DND-41 (cell line): ENCODE measurements at regions not wholly inside any gene's neighbourhood (a gene's known extent, or its start where the extent isn't known, plus 50 kb on each side); places are given as distances from the start of the nearest gene placed in this dataset.

ENCODE experiments used
- ATAC-seq: fragments of 200-7000 bp; cut with Tn5 transposase; 3 replicates; pipeline ENCODE4 v1.9.1; 2021; ENCODE audit warnings: low read depth; ENCODE audit not compliant: insufficient read depth
- DNase-seq: peaks from one replicate; pipeline ENCODE4 v3.0.0-alpha.2; 2020
- H2AFZ ChIP-seq: 2 replicates; pipeline ENCODE4 v1.6.0; 2012; ENCODE audit warnings: low read depth, low read length
- H3K27ac ChIP-seq: 2 replicates; pipeline ENCODE4 v1.5.1; 2012; ENCODE audit warnings: low read length, inconsistent platforms
- H3K27me3 ChIP-seq: fragments of 200-600 bp; sonication (generic); 2 replicates; pipeline ENCODE4 v1.6.0; 2012; ENCODE audit warnings: low read length, mild to moderate bottlenecking, inconsistent platforms; ENCODE audit not compliant: insufficient read depth, poor library complexity
- H3K36me3 ChIP-seq: 2 replicates; pipeline ENCODE4 v1.5.1; 2012; ENCODE audit warnings: low read length, inconsistent platforms; ENCODE audit not compliant: insufficient read depth
- H3K4me1 ChIP-seq: 2 replicates; pipeline ENCODE4 v1.5.1; 2012; ENCODE audit warnings: mild to moderate bottlenecking, low read length; ENCODE audit not compliant: insufficient read depth
- H3K4me2 ChIP-seq: 2 replicates; pipeline ENCODE4 v1.6.0; 2012; ENCODE audit warnings: mild to moderate bottlenecking, moderate library complexity, low read length, inconsistent platforms; ENCODE audit not compliant: insufficient read depth
- H3K4me3 ChIP-seq, 2 experiments: fragments of 200-600 bp in 1 of 2; shearing (Covaris generic) in 1 of 2; 2 replicates each; pipeline ENCODE4 v1.5.1; 2012 to 2016; ENCODE audit warnings: inconsistent platforms in 2 of 2, low read length in 2 of 2, mild to moderate bottlenecking in 2 of 2, low read depth in 1 of 2, moderate library complexity in 1 of 2
- H3K79me2 ChIP-seq: 2 replicates; pipeline ENCODE4 v1.6.0; 2012; ENCODE audit warnings: low read length, inconsistent platforms; ENCODE audit not compliant: insufficient read depth
- H3K9ac ChIP-seq: 2 replicates; pipeline ENCODE4 v1.6.0; 2012; ENCODE audit warnings: low read depth, mild to moderate bottlenecking, inconsistent platforms, low read length, moderate library complexity
- H3K9me3 ChIP-seq: 2 replicates; pipeline ENCODE4 v1.5.1; 2012; ENCODE audit warnings: low read length, moderate library complexity, mild to moderate bottlenecking, inconsistent platforms; ENCODE audit not compliant: insufficient read depth, severe bottlenecking
- H4K20me1 ChIP-seq: 2 replicates; pipeline ENCODE4 v1.6.0; 2012; ENCODE audit warnings: low read length; ENCODE audit not compliant: insufficient read depth
- CTCF ChIP-seq: IDR thresholded peaks from 2 replicates; pipeline ENCODE4 v1.5.1; 2012; ENCODE audit warnings: borderline replicate concordance, low read length, moderate library complexity, mild to moderate bottlenecking; ENCODE audit not compliant: poor library complexity, severe bottlenecking; ENCODE audit errors: extremely low read depth
- EZH2 ChIP-seq: IDR thresholded peaks from 3 replicates; pipeline ENCODE4 v1.6.1; 2012; ENCODE audit warnings: borderline replicate concordance, low read depth, mild to moderate bottlenecking, moderate library complexity, low read length, inconsistent platforms; ENCODE audit not compliant: severe bottlenecking

- H3K27ac ChIP-seq = no peak overlapping the region
- no peak for TF ChIP-seq CTCF
- TF ChIP-seq EZH2 = no peak
- no peak for ATAC-seq
These were observed 1245.7 kb downstream of the SI start for GRCh38 chr3:163832547-163832946.

GRCh38 chr3:163821841-163822240 lies 1256.5 kb downstream of the SI start:
- Histone ChIP-seq H3K79me2 (no peaks in the 10 kb centered on the region), H2AFZ (no peak overlapping the region), H3K4me3 (no peak overlapping the region), H3K27me3 (no peaks in the 10 kb centered on the region), H3K4me2 (no peak overlapping the region), H3K27ac (no peak overlapping the region), H3K36me3 (no peaks in the 10 kb centered on the region), H3K9me3 (no peaks in the 10 kb centered on the region), H3K9ac (no peak overlapping the region), H3K4me1 (no peaks in the 10 kb centered on the region), H4K20me1 (no peaks in the 10 kb centered on the region)
- ATAC-seq (no peak), DNase-seq (no peak)
- no peak for TF ChIP-seq EZH2
- TF ChIP-seq CTCF = no peak

More at GRCh38 chr3:163832547-163832946, 1245.7 kb downstream of the SI start:
- Histone ChIP-seq H3K27me3 (no peaks in the 10 kb centered on the region), H3K36me3 (no peaks in the 10 kb centered on the region), H3K4me1 (no peaks in the 10 kb centered on the region), H3K4me2 (no peak overlapping the region), H3K4me3 (no peak overlapping the region), H3K9ac (no peak overlapping the region), H3K79me2 (no peaks in the 10 kb centered on the region), H4K20me1 (no peaks in the 10 kb centered on the region), H3K9me3 (no peaks in the 10 kb centered on the region), H2AFZ (no peak overlapping the region)
- DNase-seq = no peak

- no peak for ATAC-seq
- no peak overlapping the region for H3K4me3 ChIP-seq
- no peaks in the 10 kb centered on the region for H3K4me1 ChIP-seq
- no peak overlapping the region for H3K27ac ChIP-seq
- no peaks in the 10 kb centered on the region for H3K36me3 ChIP-seq
- no peak for DNase-seq
- TF ChIP-seq EZH2 (no peak), CTCF (no peak)
- H2AFZ ChIP-seq = no peak overlapping the region
- H4K20me1 ChIP-seq = no peaks in the 10 kb centered on the region
- H3K79me2 ChIP-seq = no peaks in the 10 kb centered on the region
- H3K9ac ChIP-seq = no peak overlapping the region
- peaks cover 8% of the 10 kb centered on the region for H3K9me3 ChIP-seq
- H3K27me3 ChIP-seq = no peaks in the 10 kb centered on the region
- H3K4me2 ChIP-seq = no peak overlapping the region
These were observed 1261.3 kb downstream of the SI start for GRCh38 chr3:163817015-163817414.

- H3K4me2 ChIP-seq = no peak overlapping the region
- no peak overlapping the region for H3K27ac ChIP-seq
- no peaks in the 10 kb centered on the region for H4K20me1 ChIP-seq
- TF ChIP-seq EZH2 = no peak
- TF ChIP-seq CTCF = no peak
- H3K4me1 ChIP-seq = peaks cover 11% of the 10 kb centered on the region
- no peak overlapping the region for H2AFZ ChIP-seq
- H3K27me3 ChIP-seq = no peaks in the 10 kb centered on the region
- no peaks in the 10 kb centered on the region for H3K36me3 ChIP-seq
- H3K9me3 ChIP-seq = peaks cover 8% of the 10 kb centered on the region
- H3K9ac ChIP-seq = no peak overlapping the region
- DNase-seq = no peak
- no peak for ATAC-seq
- no peak overlapping the region for H3K4me3 ChIP-seq
- H3K79me2 ChIP-seq = no peaks in the 10 kb centered on the region
These were observed 1264.4 kb downstream of the SI start for GRCh38 chr3:163813935-163814334.
